H1 (cell line): ENCODE measurements at regions not wholly inside any gene's neighbourhood (a gene's known extent, or its start where the extent isn't known, plus 50 kb on each side); places are given as distances from the start of the nearest gene placed in this dataset.

Source experiments
- CHD7 ChIP-seq: fragments of 300-600 bp; sonication (generic); IDR thresholded peaks from 2 replicates; pipeline ENCODE4 v1.7.1; 2012; ENCODE audit warnings: low read length, moderate library complexity, mild to moderate bottlenecking, inconsistent platforms; ENCODE audit not compliant: insufficient replicate concordance

- no peak for TF ChIP-seq CHD7
Observed at GRCh38 chr1:191943684-191944083, 214.6 kb upstream of the RGS18 start (continued).
